IMR-90 (cell line): ENCODE measurements at regions not wholly inside any gene's neighbourhood (a gene's known extent, or its start where the extent isn't known, plus 50 kb on each side); places are given as distances from the start of the nearest gene placed in this dataset.

ENCODE experiments used
- ATAC-seq: fragments of 200-7000 bp; cut with Tn5 transposase; 2 replicates; pipeline ENCODE4 v1.9.1; 2020; ENCODE audit warnings: low read depth, mild to moderate bottlenecking, moderate library complexity
- BruUV-seq: library from RNA; stranded (reverse); fragments of 400-500 nt; replicated peaks from 2 replicates; lab custom pipeline; 2021; lab: Mats Ljungman, UMichigan
- CTCF ChIA-PET: fragments of 300-600 bp; formaldehyde crosslinking; extraction: SDS; loops from one replicate; lab custom pipeline; 2021; ENCODE audit warnings: antibody characterized with exemption; lab: Yijun Ruan, JAX
- POLR2A ChIA-PET: fragments of 300-600 bp; sonication (Branson Sonifier 250); formaldehyde crosslinking; loops from one replicate; lab custom pipeline; 2022; ENCODE audit warnings: antibody characterized with exemption; ENCODE audit not compliant: unreplicated experiment; lab: Charles Lee
- DNase-seq: peaks from one replicate; pipeline ENCODE4 v3.0.0; 2013
- H2AFZ ChIP-seq: replicated peaks from 2 replicates; pipeline ENCODE3; 2013; ENCODE audit warnings: low read length, mild to moderate bottlenecking; ENCODE audit not compliant: poor library complexity
- H2AK5ac ChIP-seq: 2 replicates; pipeline ENCODE4 v1.6.1; 2013; ENCODE audit warnings: low read depth, low read length, inconsistent platforms
- H2AK9ac ChIP-seq: replicated peaks from 2 replicates; pipeline ENCODE3; 2013; ENCODE audit warnings: mild to moderate bottlenecking, low read depth, low read length, moderate library complexity; ENCODE audit not compliant: poor library complexity
- H2BK120ac ChIP-seq: 2 replicates; pipeline ENCODE4 v1.6.1; 2013; ENCODE audit warnings: low read depth, low read length, inconsistent platforms
- H2BK15ac ChIP-seq: 3 replicates; pipeline ENCODE4 v1.6.1; 2013; ENCODE audit warnings: low read depth, low read length, inconsistent platforms
- H2BK20ac ChIP-seq: 2 replicates; pipeline ENCODE4 v1.6.1; 2013; ENCODE audit warnings: low read depth, mild to moderate bottlenecking, inconsistent platforms, low read length, moderate library complexity
- H2BK5ac ChIP-seq: 2 replicates; pipeline ENCODE4 v1.6.1; 2013; ENCODE audit warnings: mild to moderate bottlenecking, low read depth, low read length, inconsistent platforms; ENCODE audit not compliant: poor library complexity, severe bottlenecking
- H3K14ac ChIP-seq: replicated peaks from 2 replicates; pipeline ENCODE4 v1.6.1; 2013; ENCODE audit warnings: low read depth, low read length, inconsistent platforms
- H3K18ac ChIP-seq: 2 replicates; pipeline ENCODE4 v1.6.1; 2013; ENCODE audit warnings: low read depth, low read length, control low read depth
- H3K23ac ChIP-seq: 2 replicates; pipeline ENCODE4 v1.6.1; 2013; ENCODE audit warnings: low read depth, low read length, inconsistent platforms
- H3K27ac ChIP-seq: 2 replicates; pipeline ENCODE4 v1.5.1; 2013; ENCODE audit warnings: mild to moderate bottlenecking, control low read depth, low read length; ENCODE audit not compliant: insufficient read depth
- H3K27me3 ChIP-seq: 2 replicates; pipeline ENCODE4 v1.6.1; 2013; ENCODE audit warnings: low read length; ENCODE audit not compliant: control insufficient read depth, insufficient read depth
- H3K36me3 ChIP-seq: 2 replicates; pipeline ENCODE4 v1.6.1; 2013; ENCODE audit warnings: low read length, mixed read lengths; ENCODE audit not compliant: control insufficient read depth, insufficient read depth
- H3K4ac ChIP-seq: 2 replicates; pipeline ENCODE4 v1.6.1; 2013; ENCODE audit warnings: low read depth, low read length, inconsistent platforms
- H3K4me1 ChIP-seq: 2 replicates; pipeline ENCODE4 v1.6.1; 2013; ENCODE audit warnings: low read length, mixed read lengths; ENCODE audit not compliant: control insufficient read depth, insufficient read depth
- H3K4me2 ChIP-seq: 2 replicates; pipeline ENCODE4 v1.6.1; 2013; ENCODE audit warnings: low read depth, mild to moderate bottlenecking, control low read depth, low read length, moderate library complexity
- H3K4me3 ChIP-seq: 2 replicates; pipeline ENCODE4 v1.5.1; 2013; ENCODE audit warnings: low read depth, mild to moderate bottlenecking, control low read depth, low read length, moderate library complexity; ENCODE audit not compliant: insufficient read depth
- H3K56ac ChIP-seq: 2 replicates; pipeline ENCODE4 v1.6.1; 2013; ENCODE audit warnings: low read length, inconsistent platforms; ENCODE audit not compliant: insufficient read depth; ENCODE audit errors: extremely low read depth
- H3K79me1 ChIP-seq, 2 experiments: 2 replicates each; pipeline ENCODE4 v1.6.1; 2013; ENCODE audit warnings: low read length in 2 of 2, inconsistent platforms in 1 of 2, low read depth in 1 of 2
- H3K9ac ChIP-seq: 2 replicates; pipeline ENCODE4 v1.6.1; 2013; ENCODE audit warnings: low read depth, low read length, control low read depth
- H3K9me1 ChIP-seq: 2 replicates; pipeline ENCODE4 v1.6.1; 2013; ENCODE audit warnings: low read length, inconsistent platforms; ENCODE audit not compliant: insufficient read depth
- H3K9me3 ChIP-seq: 2 replicates; pipeline ENCODE4 v1.6.1; 2013; ENCODE audit warnings: low read length; ENCODE audit not compliant: control insufficient read depth, insufficient read depth
- H4K20me1 ChIP-seq: 2 replicates; pipeline ENCODE4 v1.6.1; 2013; ENCODE audit warnings: low read length, inconsistent platforms; ENCODE audit not compliant: insufficient read depth
- H4K5ac ChIP-seq: 2 replicates; pipeline ENCODE4 v1.6.1; 2013; ENCODE audit warnings: mild to moderate bottlenecking, low read depth, low read length, control low read depth
- H4K8ac ChIP-seq, 2 experiments: 2 replicates each; pipeline ENCODE4 v1.6.1; 2013; ENCODE audit warnings: low read depth in 2 of 2, low read length in 2 of 2, control low read depth in 1 of 2, inconsistent platforms in 1 of 2
- H4K91ac ChIP-seq: 2 replicates; pipeline ENCODE4 v1.6.1; 2013; ENCODE audit warnings: low read depth, low read length, inconsistent platforms; ENCODE audit not compliant: insufficient read depth
- BHLHE40 ChIP-seq: fragments of 150-350 bp; IDR thresholded peaks from 2 replicates; pipeline ENCODE4 v1.6.1; 2016; ENCODE audit warnings: mild to moderate bottlenecking, low read depth, low read length
- CHD1 ChIP-seq: IDR thresholded peaks from 2 replicates; pipeline ENCODE4 v1.6.1; 2012; ENCODE audit warnings: low read depth, low read length, improper control_type of control experiment
- ELK1 ChIP-seq: fragments of 150-350 bp; IDR thresholded peaks from 2 replicates; pipeline ENCODE4 v1.6.1; 2016; ENCODE audit warnings: low read depth, mild to moderate bottlenecking, low read length, moderate library complexity, borderline replicate concordance
- MAFK ChIP-seq: IDR thresholded peaks from 2 replicates; pipeline ENCODE4 v1.6.1; 2012; ENCODE audit warnings: low read depth, low read length, improper control_type of control experiment
- MAZ ChIP-seq: IDR thresholded peaks from 2 replicates; pipeline ENCODE4 v1.6.1; 2012; ENCODE audit warnings: low read depth, mild to moderate bottlenecking, low read length, improper control_type of control experiment, moderate library complexity, borderline replicate concordance
- MXI1 ChIP-seq: IDR thresholded peaks from 2 replicates; pipeline ENCODE4 v1.6.1; 2012; ENCODE audit warnings: low read depth, mild to moderate bottlenecking, low read length, moderate library complexity, borderline replicate concordance
- NFE2L2 ChIP-seq: fragments of 150-350 bp; IDR thresholded peaks from 2 replicates; pipeline ENCODE4 v1.6.1; 2016; ENCODE audit warnings: low read depth, mild to moderate bottlenecking, low read length
- POLR2A ChIP-seq: IDR thresholded peaks from 2 replicates; pipeline ENCODE4 v1.6.1; 2012; ENCODE audit warnings: mild to moderate bottlenecking, low read depth, low read length
- RAD21 ChIP-seq: IDR thresholded peaks from 2 replicates; pipeline ENCODE4 v1.6.1; 2012; ENCODE audit warnings: low read length, improper control_type of control experiment
- RCOR1 ChIP-seq: IDR thresholded peaks from 2 replicates; pipeline ENCODE4 v1.6.1; 2012; ENCODE audit warnings: mild to moderate bottlenecking, low read length, improper control_type of control experiment; ENCODE audit not compliant: insufficient replicate concordance
- RFX5 ChIP-seq: IDR thresholded peaks from 2 replicates; pipeline ENCODE4 v1.8.0; 2012; ENCODE audit warnings: low read depth, mild to moderate bottlenecking, low read length, moderate library complexity
- SMC3 ChIP-seq: fragments of 150-350 bp; IDR thresholded peaks from 2 replicates; pipeline ENCODE4 v1.6.1; 2016; ENCODE audit warnings: low read depth, mild to moderate bottlenecking, antibody characterized with exemption, low read length, moderate library complexity
- WGBS, 2 experiments: methylation state at CpG; one replicate each; pipeline versions ENCODE4 v1.1.5 to v1.1.7; 2013; ENCODE audit warnings: missing lambda C conversion rate in 2 of 2; ENCODE audit not compliant: insufficient read length in 1 of 2; ENCODE audit errors: extremely low coverage in 2 of 2; 5-methylcytosine and 5-hydroxymethylcytosine counted together
- dilution Hi-C: fragments of 300-500 bp; cut with HindIII; formaldehyde crosslinking; loops from one replicate; pipeline ENCODE4 v1.14.3; 2018; ENCODE audit warnings: low sequenced_read_pairs; ENCODE audit not compliant: unreplicated experiment
- in situ Hi-C: fragments of 300-500 bp; cut with MboI; formaldehyde crosslinking; loops from 3 replicates; pipeline ENCODE4 v1.14.3; 2019; ENCODE audit warnings: low sequenced_read_pairs, inconsistent platforms, mixed read lengths
- intact Hi-C: fragments of 100-400 bp; cut with micrococcal nuclease; formaldehyde crosslinking; loops from 2 replicates; pipeline ENCODE4 v1.10.0; 2022
- TF ChIP-seq, protein P1 (sequence below): fragments of 150-350 bp; IDR thresholded peaks from 2 replicates; pipeline ENCODE4 v1.6.1; 2017; ENCODE audit warnings: mild to moderate bottlenecking, antibody characterized with exemption, low read length, low read depth
- TF ChIP-seq, protein P2 (sequence below): conservative IDR thresholded peaks from 2 replicates; pipeline ENCODE4 v1.5.1; 2012; ENCODE audit warnings: mild to moderate bottlenecking, low read depth, low read length, improper control_type of control experiment

DNA sequence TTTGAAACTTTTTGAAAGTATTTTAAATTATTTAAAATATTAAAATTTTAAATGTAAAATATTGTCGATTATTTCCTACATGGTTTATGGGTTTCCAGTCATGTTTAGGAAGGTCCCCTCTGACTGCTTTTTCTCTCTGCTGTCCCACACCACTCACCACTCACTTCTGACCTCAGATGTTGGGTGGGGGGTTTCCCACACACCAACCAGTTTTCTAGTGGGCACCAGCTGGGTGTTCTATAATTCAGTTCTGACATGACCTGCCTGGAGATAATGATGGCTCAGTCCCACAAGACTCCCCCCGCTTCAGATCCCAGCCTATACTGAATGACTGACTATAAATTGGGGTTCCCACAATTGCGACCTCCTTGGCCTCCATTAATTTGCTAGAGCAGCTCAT is 310.4 kb downstream of the GADD45G start:
- Histone ChIP-seq H2AK9ac (no peak overlapping the region), H3K4me1 (no peaks in the 10 kb centered on the region), H3K56ac (no peak overlapping the region), H2BK15ac (no peak overlapping the region), H2BK20ac (no peak overlapping the region), H2BK5ac (no peak overlapping the region), H3K14ac (no peak overlapping the region), H4K8ac (no peak overlapping the region), H3K4ac (no peak overlapping the region), H3K4me2 (no peak overlapping the region), H4K20me1 (no peaks in the 10 kb centered on the region), H2BK120ac (no peak overlapping the region), H3K79me1 (no peaks in the 10 kb centered on the region), H4K91ac (no peak overlapping the region), H4K5ac (no peak overlapping the region), H3K9me1 (no peaks in the 10 kb centered on the region), H3K27me3 (peaks cover 2% of the 10 kb centered on the region; the same call in 1 of the 2 replicates), H3K4me3 (no peak overlapping the region), H3K27ac (no peak overlapping the region), H2AFZ (no peak overlapping the region), H3K23ac (no peak overlapping the region), H3K9ac (no peak overlapping the region), H3K18ac (no peak overlapping the region), H3K36me3 (no peaks in the 10 kb centered on the region), H2AK5ac (no peak overlapping the region), H3K9me3 (no peaks in the 10 kb centered on the region)
- POLR2A ChIA-PET = no interaction called here
- in situ Hi-C loops (no loop called here), dilution Hi-C loops (no loop called here), intact Hi-C loops (no loop called here)
- CTCF ChIA-PET = interaction anchor here (0.7 kb wide), 1 partner anchor 227 kb away, joined by 3 read pairs; no protein-coding TSS in a partner anchor
- 60% methylated on average over 1 of the region's 3 CpGs; no CpG with 5 or more reads in 1 of the 2 experiments for WGBS, 2 experiments
- DNase-seq (no peak), ATAC-seq (no peak)
- no TSS peak for BruUV-seq
- TF ChIP-seq SMC3 = no peak
- TF ChIP-seq, protein P1, sequence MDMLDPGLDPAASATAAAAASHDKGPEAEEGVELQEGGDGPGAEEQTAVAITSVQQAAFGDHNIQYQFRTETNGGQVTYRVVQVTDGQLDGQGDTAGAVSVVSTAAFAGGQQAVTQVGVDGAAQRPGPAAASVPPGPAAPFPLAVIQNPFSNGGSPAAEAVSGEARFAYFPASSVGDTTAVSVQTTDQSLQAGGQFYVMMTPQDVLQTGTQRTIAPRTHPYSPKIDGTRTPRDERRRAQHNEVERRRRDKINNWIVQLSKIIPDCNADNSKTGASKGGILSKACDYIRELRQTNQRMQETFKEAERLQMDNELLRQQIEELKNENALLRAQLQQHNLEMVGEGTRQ = no peak
- TF ChIP-seq CHD1 = no peak
- no peak for TF ChIP-seq BHLHE40
- TF ChIP-seq ELK1 = no peak
- no peak for TF ChIP-seq RFX5
- no peak for TF ChIP-seq NFE2L2
- no peak for TF ChIP-seq MAFK
- TF ChIP-seq POLR2A = no peak
- TF ChIP-seq RAD21 = no peak
- TF ChIP-seq, protein P2, sequence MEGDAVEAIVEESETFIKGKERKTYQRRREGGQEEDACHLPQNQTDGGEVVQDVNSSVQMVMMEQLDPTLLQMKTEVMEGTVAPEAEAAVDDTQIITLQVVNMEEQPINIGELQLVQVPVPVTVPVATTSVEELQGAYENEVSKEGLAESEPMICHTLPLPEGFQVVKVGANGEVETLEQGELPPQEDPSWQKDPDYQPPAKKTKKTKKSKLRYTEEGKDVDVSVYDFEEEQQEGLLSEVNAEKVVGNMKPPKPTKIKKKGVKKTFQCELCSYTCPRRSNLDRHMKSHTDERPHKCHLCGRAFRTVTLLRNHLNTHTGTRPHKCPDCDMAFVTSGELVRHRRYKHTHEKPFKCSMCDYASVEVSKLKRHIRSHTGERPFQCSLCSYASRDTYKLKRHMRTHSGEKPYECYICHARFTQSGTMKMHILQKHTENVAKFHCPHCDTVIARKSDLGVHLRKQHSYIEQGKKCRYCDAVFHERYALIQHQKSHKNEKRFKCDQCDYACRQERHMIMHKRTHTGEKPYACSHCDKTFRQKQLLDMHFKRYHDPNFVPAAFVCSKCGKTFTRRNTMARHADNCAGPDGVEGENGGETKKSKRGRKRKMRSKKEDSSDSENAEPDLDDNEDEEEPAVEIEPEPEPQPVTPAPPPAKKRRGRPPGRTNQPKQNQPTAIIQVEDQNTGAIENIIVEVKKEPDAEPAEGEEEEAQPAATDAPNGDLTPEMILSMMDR = no peak
- no peak for TF ChIP-seq MAZ
- no peak for TF ChIP-seq RCOR1
- TF ChIP-seq MXI1 = no peak
